HUES6 (cell line): ENCODE measurements at regions not wholly inside any gene's neighbourhood (a gene's known extent, or its start where the extent isn't known, plus 50 kb on each side); places are given as distances from the start of the nearest gene placed in this dataset.

ENCODE experiments used
- H3K27ac ChIP-seq: 2 replicates; pipeline ENCODE4 v1.7.0; 2013; ENCODE audit warnings: low read depth, mild to moderate bottlenecking, low read length, inconsistent platforms
- H3K27me3 ChIP-seq: 2 replicates; pipeline ENCODE4 v1.6.1; 2013; ENCODE audit warnings: low read length; ENCODE audit not compliant: control insufficient read depth, insufficient read depth
- H3K36me3 ChIP-seq: 2 replicates; pipeline ENCODE4 v1.6.1; 2013; ENCODE audit warnings: low read length; ENCODE audit not compliant: control insufficient read depth, insufficient read depth
- H3K4me1 ChIP-seq: 2 replicates; pipeline ENCODE4 v1.6.1; 2013; ENCODE audit warnings: low read length; ENCODE audit not compliant: control insufficient read depth, insufficient read depth
- H3K4me3 ChIP-seq: 2 replicates; pipeline ENCODE4 v1.5.1; 2013; ENCODE audit warnings: low read depth, low read length
- H3K9ac ChIP-seq: one replicate; pipeline ENCODE4 v1.6.1; 2013; ENCODE audit warnings: mild to moderate bottlenecking, low read length
- H3K9me3 ChIP-seq: 2 replicates; pipeline ENCODE4 v1.6.1; 2013; ENCODE audit warnings: low read depth, low read length; ENCODE audit not compliant: control insufficient read depth, insufficient read depth

GRCh38 chr13:111022241-111022640 is 92.9 kb upstream of the ARHGEF7 start:
- H3K4me1 ChIP-seq = no peaks in the 10 kb centered on the region
- H3K27ac ChIP-seq = no peak overlapping the region
- H3K9ac ChIP-seq = no peak overlapping the region
- no peaks in the 10 kb centered on the region for H3K27me3 ChIP-seq
- H3K4me3 ChIP-seq = no peak overlapping the region
- H3K9me3 ChIP-seq = peaks cover 27% of the 10 kb centered on the region
- no peaks in the 10 kb centered on the region for H3K36me3 ChIP-seq

DNA sequence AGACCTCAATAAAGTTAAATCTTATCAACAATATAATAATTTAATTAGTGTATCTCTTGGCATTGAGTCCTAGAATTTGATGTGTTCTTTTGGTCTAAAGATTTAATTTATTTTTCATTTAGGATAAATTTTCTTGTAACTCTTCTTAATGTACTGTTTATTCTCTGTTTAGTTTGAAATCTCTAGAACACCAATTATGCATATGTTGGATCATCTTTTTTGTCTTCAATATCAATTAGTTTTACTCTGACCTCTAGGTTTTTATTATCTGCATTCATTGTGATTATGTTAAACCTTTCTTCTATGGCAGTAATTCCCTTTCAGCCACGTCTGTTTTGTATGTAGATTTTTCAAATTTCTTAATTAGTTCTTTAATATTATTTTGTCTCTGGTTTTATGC is 93.8 kb upstream of the ARHGEF7 start:
- Histone ChIP-seq H3K4me3 (no peak overlapping the region), H3K4me1 (no peaks in the 10 kb centered on the region), H3K9me3 (peaks cover 27% of the 10 kb centered on the region), H3K36me3 (no peaks in the 10 kb centered on the region), H3K9ac (no peak overlapping the region), H3K27me3 (no peaks in the 10 kb centered on the region), H3K27ac (no peak overlapping the region)

GRCh38 chr13:111020546-111020945 is 94.6 kb upstream of the ARHGEF7 start:
- H3K4me1 ChIP-seq = no peaks in the 10 kb centered on the region
- no peak overlapping the region for H3K27ac ChIP-seq
- peaks cover 27% of the 10 kb centered on the region for H3K9me3 ChIP-seq
- H3K36me3 ChIP-seq = no peaks in the 10 kb centered on the region
- H3K9ac ChIP-seq = no peak overlapping the region
- no peak overlapping the region for H3K4me3 ChIP-seq
- no peaks in the 10 kb centered on the region for H3K27me3 ChIP-seq

DNA sequence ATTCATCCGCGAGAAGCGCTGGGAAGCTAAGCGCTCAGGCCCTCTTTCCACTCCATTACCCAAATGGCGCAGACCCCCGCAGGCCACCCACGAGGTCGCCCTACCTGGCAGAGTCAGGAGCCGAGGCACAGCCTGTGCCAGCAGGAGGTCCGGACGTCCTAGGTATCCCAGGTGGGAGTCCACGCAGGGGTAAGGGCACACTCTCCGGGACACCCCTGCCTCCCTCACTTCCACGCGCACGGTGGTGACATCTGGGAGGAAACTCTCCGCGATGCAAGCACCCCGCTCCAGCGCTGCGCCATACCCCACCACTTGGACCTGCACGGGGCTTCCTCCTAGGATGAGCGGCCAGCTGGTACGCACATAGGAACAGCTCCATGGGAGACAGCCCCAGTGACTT is 95.1 kb upstream of the ARHGEF7 start:
- Histone ChIP-seq H3K27ac (no peak overlapping the region), H3K4me1 (no peaks in the 10 kb centered on the region), H3K9ac (no peak overlapping the region), H3K27me3 (no peaks in the 10 kb centered on the region), H3K36me3 (no peaks in the 10 kb centered on the region), H3K9me3 (peaks cover 27% of the 10 kb centered on the region), H3K4me3 (no peak overlapping the region)

GRCh38 chr13:111017755-111018459 is 97.2 kb upstream of the ARHGEF7 start:
- Histone ChIP-seq H3K36me3 (no peaks in the 10 kb centered on the region), H3K9me3 (peaks cover 27% of the 10 kb centered on the region), H3K4me3 (no peak overlapping the region), H3K9ac (no peak overlapping the region), H3K4me1 (no peaks in the 10 kb centered on the region), H3K27me3 (no peaks in the 10 kb centered on the region), H3K27ac (no peak overlapping the region)

DNA sequence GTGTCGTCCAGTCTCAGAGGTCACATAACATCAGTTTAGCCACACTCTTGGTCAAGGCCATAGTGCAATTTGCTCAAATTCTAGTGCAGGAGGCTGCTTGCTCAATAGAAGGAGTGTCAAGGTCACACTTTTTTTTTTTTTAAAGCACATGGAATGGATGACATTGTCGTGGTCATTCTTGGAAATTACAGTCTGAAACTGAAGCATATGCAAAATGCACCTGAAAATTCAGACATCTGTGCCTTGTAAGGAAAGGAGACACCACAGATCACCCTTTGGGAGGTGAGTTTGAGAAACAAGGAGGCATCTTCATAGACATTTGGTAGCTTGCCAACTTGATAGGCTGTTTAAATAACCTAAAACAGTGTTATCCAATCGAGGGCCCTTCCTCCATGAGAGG is 98.3 kb upstream of the ANKRD10 start:
- Histone ChIP-seq H3K9me3 (no peaks in the 10 kb centered on the region), H3K4me3 (no peak overlapping the region), H3K27ac (no peak overlapping the region), H3K36me3 (no peaks in the 10 kb centered on the region), H3K4me1 (no peaks in the 10 kb centered on the region), H3K27me3 (no peaks in the 10 kb centered on the region; the same call in 1 of the 2 replicates), H3K9ac (no peak overlapping the region)

DNA sequence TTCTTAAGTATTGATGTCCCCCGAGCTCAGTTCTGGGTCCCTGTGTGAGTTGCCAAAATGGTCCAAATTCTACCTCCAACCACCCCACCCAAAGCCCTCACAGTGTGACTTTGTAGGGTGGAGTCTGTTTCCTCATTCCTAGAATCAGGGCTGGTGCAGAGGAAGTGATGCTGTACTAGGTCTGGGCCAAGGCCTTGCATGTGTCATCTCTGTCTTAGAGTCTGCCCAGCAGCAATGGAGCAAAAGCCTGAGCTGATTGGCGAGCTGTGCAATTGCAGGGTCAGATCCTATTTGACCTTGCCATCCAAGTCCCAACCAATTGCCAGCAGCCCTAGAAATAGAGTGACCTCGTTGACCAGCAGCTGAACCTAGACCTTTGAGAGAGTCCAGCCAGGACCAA is 97.0 kb upstream of the ANKRD10 start:
- Histone ChIP-seq H3K9ac (no peak overlapping the region), H3K4me1 (peaks cover 5% of the 10 kb centered on the region; the same call in 1 of the 2 replicates), H3K27me3 (no peaks in the 10 kb centered on the region; the same call in 1 of the 2 replicates), H3K4me3 (no peak overlapping the region), H3K36me3 (no peaks in the 10 kb centered on the region), H3K9me3 (no peaks in the 10 kb centered on the region), H3K27ac (no peak overlapping the region)

DNA sequence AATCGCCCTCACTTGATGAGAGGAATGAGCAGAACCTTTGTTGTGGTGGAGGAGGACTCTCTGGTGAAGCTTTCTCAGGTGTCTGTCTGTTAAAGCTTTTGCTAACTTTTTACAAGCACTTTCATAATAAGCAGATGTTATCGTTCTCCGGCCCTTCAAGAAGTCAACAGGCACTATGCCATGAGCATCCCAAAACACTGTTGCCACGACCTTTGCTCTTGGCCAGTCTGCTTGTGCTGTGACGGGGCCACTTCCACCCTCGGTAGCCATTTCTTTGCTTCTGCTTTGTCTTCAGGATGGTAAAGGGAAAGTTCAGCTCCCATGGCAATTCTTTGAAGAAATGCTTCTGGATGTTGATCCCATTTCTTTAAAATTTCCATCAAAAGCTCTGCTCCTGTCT is 93.5 kb upstream of the ANKRD10 start:
- H3K27me3 ChIP-seq = no peaks in the 10 kb centered on the region; the same call in 1 of the 2 replicates
- no peaks in the 10 kb centered on the region for H3K36me3 ChIP-seq

DNA sequence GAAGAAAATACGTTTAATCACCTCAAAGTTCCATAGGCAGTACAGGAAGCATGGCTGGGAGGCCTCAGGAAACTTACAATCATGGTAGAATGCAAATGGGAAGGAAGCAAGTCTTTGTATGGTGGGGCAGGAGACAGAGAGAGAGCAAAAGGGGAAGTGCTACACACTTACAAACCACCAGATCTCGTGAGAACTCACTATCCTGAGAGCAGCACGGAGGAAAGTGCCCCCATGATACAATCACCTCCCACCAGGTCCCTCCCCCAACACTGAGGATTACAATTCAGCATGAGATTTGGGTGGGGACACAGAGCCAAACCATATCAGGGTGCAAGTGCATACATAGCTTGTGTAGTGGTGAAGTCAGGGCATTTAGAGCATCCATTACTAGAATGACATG is 92.3 kb upstream of the ANKRD10 start:
- Histone ChIP-seq H3K36me3 (no peaks in the 10 kb centered on the region), H3K27ac (no peak overlapping the region), H3K9ac (no peak overlapping the region), H3K4me1 (peaks cover 15% of the 10 kb centered on the region; the same call in 1 of the 2 replicates), H3K9me3 (no peaks in the 10 kb centered on the region), H3K27me3 (no peaks in the 10 kb centered on the region; the same call in 1 of the 2 replicates), H3K4me3 (no peak overlapping the region)

More for the DNA sequence above, 93.5 kb upstream of the ANKRD10 start:
- Histone ChIP-seq H3K4me1 (peaks cover 15% of the 10 kb centered on the region; the same call in 1 of the 2 replicates), H3K9ac (no peak overlapping the region), H3K4me3 (no peak overlapping the region), H3K27ac (no peak overlapping the region), H3K9me3 (no peaks in the 10 kb centered on the region)

DNA sequence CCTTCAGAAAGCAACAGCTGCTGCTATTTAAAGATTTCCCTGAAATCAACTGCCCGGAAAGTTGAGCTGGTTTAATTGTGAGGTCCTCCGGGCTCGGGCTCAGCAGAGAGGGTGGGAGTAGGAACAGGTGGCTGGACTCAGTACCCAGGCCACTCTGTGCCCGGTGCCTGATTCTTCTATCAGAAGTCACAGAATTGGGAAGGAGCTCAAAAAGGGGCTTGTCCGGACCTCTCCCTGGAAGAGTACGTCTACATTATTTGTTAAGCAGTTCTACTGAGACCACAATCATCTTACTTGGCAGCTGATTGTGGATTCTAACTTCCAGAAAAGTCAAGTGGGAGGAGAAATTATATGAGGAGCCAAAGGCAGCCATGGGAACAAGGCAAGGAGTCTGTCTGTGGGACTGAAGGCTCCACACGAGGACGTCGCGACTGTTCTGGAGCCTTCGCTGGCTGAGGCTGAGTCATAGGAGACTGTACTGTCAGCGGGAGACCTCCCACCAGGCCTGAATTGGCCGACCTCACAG is 91.7 kb upstream of the ANKRD10 start:
- Histone ChIP-seq H3K4me3 (no peak overlapping the region), H3K27me3 (no peaks in the 10 kb centered on the region), H3K4me1 (peaks cover 15% of the 10 kb centered on the region; the same call in 1 of the 2 replicates), H3K36me3 (no peaks in the 10 kb centered on the region), H3K9ac (no peak overlapping the region), H3K9me3 (no peaks in the 10 kb centered on the region), H3K27ac (no peak overlapping the region)

DNA sequence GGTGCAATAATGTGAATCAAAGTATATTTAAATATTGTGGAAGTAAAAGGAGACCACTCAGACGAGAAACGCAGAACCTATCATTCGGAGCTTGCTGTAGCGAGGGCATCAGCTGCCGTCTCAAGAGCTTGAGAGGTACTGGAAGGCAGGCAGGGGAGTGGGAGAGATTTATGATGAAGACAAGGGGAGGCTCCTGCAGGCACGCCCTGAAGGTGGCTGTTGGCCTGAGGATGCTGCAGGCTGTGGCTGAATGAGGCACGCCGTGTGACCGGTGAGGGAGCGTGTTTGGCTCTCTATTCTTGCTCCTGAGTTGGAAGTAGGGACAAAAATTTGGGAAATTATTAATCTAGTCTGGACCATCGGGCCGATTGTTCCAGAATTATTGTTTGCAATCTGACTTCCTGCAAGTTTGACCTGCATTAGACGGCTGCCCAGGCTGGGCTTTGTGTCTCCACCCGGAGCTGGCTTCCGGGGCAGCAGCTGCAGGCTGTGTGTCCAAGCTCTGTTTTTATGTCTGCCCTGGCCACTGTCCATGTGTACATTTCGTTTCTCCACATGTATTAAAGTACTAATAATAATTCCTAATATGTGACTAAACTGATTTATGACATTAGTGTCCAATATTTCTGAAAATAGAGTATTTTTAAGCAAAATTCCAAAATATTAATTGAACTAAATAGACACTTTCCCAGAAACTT is 91.1 kb upstream of the ANKRD10 start:
- Histone ChIP-seq H3K27me3 (no peaks in the 10 kb centered on the region), H3K9ac (no peak overlapping the region), H3K9me3 (no peaks in the 10 kb centered on the region), H3K27ac (no peak overlapping the region), H3K4me3 (no peak overlapping the region), H3K36me3 (no peaks in the 10 kb centered on the region), H3K4me1 (peaks cover 15% of the 10 kb centered on the region; the same call in 1 of the 2 replicates)
